ENCODE measurements at regions not wholly inside any gene's neighbourhood (a gene's known extent, or its start where the extent isn't known, plus 50 kb on each side); places are given as distances from the start of the nearest gene placed in this dataset.

- DNase-seq (ENCODE audit: low spot score), result no peak
Measured at GRCh38 chr10:7478727-7479457, 68.1 kb upstream of the SFMBT2 start.

- no peak for DNase-seq (ENCODE audit: low spot score)
Measured at GRCh38 chr10:7477538-7478334, 66.9 kb upstream of the SFMBT2 start.

- DNase-seq (ENCODE audit: low spot score), result no peak
Measured at GRCh38 chr10:7475939-7476338, 65.1 kb upstream of the SFMBT2 start.

GRCh38 chr10:7475046-7475911 is 64.4 kb upstream of the SFMBT2 start:
- DNase-seq (ENCODE audit: low spot score), result no peak

- DNase-seq (ENCODE audit: low spot score), result no peak
Measured at GRCh38 chr10:7474388-7474787, 63.6 kb upstream of the SFMBT2 start.

- no peak for DNase-seq (ENCODE audit: low spot score)
Measured at GRCh38 chr10:7473474-7473873, 62.6 kb upstream of the SFMBT2 start.

GRCh38 chr10:7471720-7472367 is 61.0 kb upstream of the SFMBT2 start:
- DNase-seq (ENCODE audit: low spot score), result peak; percentile 15

GRCh38 chr10:7470371-7470770 is 59.5 kb upstream of the SFMBT2 start:
- DNase-seq (ENCODE audit: low spot score), result no peak

- no peak for DNase-seq (ENCODE audit: low spot score)
Measured at GRCh38 chr10:7467031-7467667, 56.3 kb upstream of the SFMBT2 start.

GRCh38 chr10:7464691-7465090 is 53.9 kb upstream of the SFMBT2 start:
- no peak for DNase-seq (ENCODE audit: low spot score)
